ENCODE measurements at regions not wholly inside any gene's neighbourhood (a gene's known extent, or its start where the extent isn't known, plus 50 kb on each side); places are given as distances from the start of the nearest gene placed in this dataset.
"Not testable (repeated sequence)": the region's sequence is repeated elsewhere in the genome, so short reads cannot be mapped to it uniquely, and the experiment has no call there.

GRCh38 chr4:138456349-138456748, 214.2 kb upstream of the SLC7A11 start:
- not testable (repeated sequence) for H3K36me3 ChIP-seq (ENCODE audit: insufficient read depth, low read length); H3K27me3 ChIP-seq (ENCODE audit: insufficient read depth, low read length); H3K27ac ChIP-seq (ENCODE audit: low read depth, low read length); H3K4me1 ChIP-seq (ENCODE audit: insufficient read depth, low read length); H3K9me3 ChIP-seq (ENCODE audit: insufficient read depth, low read depth, low read length); H3K4me3 ChIP-seq (ENCODE audit: low read length); H3K9ac ChIP-seq (ENCODE audit: low read depth, low read length)
- WGBS: 91% methylated on average over 2 of the region's 2 CpGs

- Histone ChIP-seq H3K27ac (ENCODE audit: low read depth, low read length) (no peak overlapping the region), H3K4me1 (ENCODE audit: insufficient read depth, low read length) (peaks cover 7% of the 10 kb centered on the region), H3K9ac (ENCODE audit: low read depth, low read length) (no peak overlapping the region), H3K27me3 (ENCODE audit: insufficient read depth, low read length) (no peaks in the 10 kb centered on the region), H3K4me3 (ENCODE audit: low read length) (no peak overlapping the region), H3K36me3 (ENCODE audit: insufficient read depth, low read length) (no peaks in the 10 kb centered on the region), H3K9me3 (ENCODE audit: insufficient read depth, low read depth, low read length) (no peaks in the 10 kb centered on the region)
- no CpG with 5 or more reads among the region's 1 CpG for WGBS
Observed at GRCh38 chr4:138455097-138455496, 212.9 kb upstream of the SLC7A11 start.

GRCh38 chr4:138452826-138453225, 210.7 kb upstream of the SLC7A11 start:
- H3K4me1 ChIP-seq (ENCODE audit: insufficient read depth, low read length): peaks cover 7% of the 10 kb centered on the region
- H3K9me3 ChIP-seq (ENCODE audit: insufficient read depth, low read depth, low read length): no peaks in the 10 kb centered on the region
- 94% methylated on average over 2 of the region's 2 CpGs for WGBS

GRCh38 chr4:138451276-138451663, 209.1 kb upstream of the SLC7A11 start:
- Histone ChIP-seq H3K9me3 (ENCODE audit: insufficient read depth, low read depth, low read length) (no peaks in the 10 kb centered on the region), H3K27me3 (ENCODE audit: insufficient read depth, low read length) (no peaks in the 10 kb centered on the region), H3K27ac (ENCODE audit: low read depth, low read length) (no peak overlapping the region), H3K4me3 (ENCODE audit: low read length) (no peak overlapping the region), H3K36me3 (ENCODE audit: insufficient read depth, low read length) (no peaks in the 10 kb centered on the region), H3K4me1 (ENCODE audit: insufficient read depth, low read length) (no peaks in the 10 kb centered on the region), H3K9ac (ENCODE audit: low read depth, low read length) (no peak overlapping the region)
- 100% methylated on average over 1 of the region's 1 CpG for WGBS

More at GRCh38 chr4:138452826-138453225, 210.7 kb upstream of the SLC7A11 start:
- Histone ChIP-seq H3K27ac (ENCODE audit: low read depth, low read length) (no peak overlapping the region), H3K27me3 (ENCODE audit: insufficient read depth, low read length) (no peaks in the 10 kb centered on the region), H3K36me3 (ENCODE audit: insufficient read depth, low read length) (no peaks in the 10 kb centered on the region), H3K9ac (ENCODE audit: low read depth, low read length) (no peak overlapping the region), H3K4me3 (ENCODE audit: low read length) (no peak overlapping the region)

GRCh38 chr4:138450546-138451275, 208.6 kb upstream of the SLC7A11 start:
- Histone ChIP-seq H3K4me3 (ENCODE audit: low read length) (no peak overlapping the region), H3K36me3 (ENCODE audit: insufficient read depth, low read length) (no peaks in the 10 kb centered on the region), H3K9me3 (ENCODE audit: insufficient read depth, low read depth, low read length) (no peaks in the 10 kb centered on the region), H3K27me3 (ENCODE audit: insufficient read depth, low read length) (no peaks in the 10 kb centered on the region), H3K4me1 (ENCODE audit: insufficient read depth, low read length) (no peaks in the 10 kb centered on the region), H3K27ac (ENCODE audit: low read depth, low read length) (no peak overlapping the region), H3K9ac (ENCODE audit: low read depth, low read length) (no peak overlapping the region)
- WGBS: 92% methylated on average over 3 of the region's 3 CpGs

- H3K4me1 ChIP-seq (ENCODE audit: insufficient read depth, low read length): no peaks in the 10 kb centered on the region
- no peak overlapping the region for H3K27ac ChIP-seq (ENCODE audit: low read depth, low read length)
- H3K27me3 ChIP-seq (ENCODE audit: insufficient read depth, low read length): no peaks in the 10 kb centered on the region
- H3K36me3 ChIP-seq (ENCODE audit: insufficient read depth, low read length): no peaks in the 10 kb centered on the region
- no peak overlapping the region for H3K4me3 ChIP-seq (ENCODE audit: low read length)
- no peaks in the 10 kb centered on the region for H3K9me3 ChIP-seq (ENCODE audit: insufficient read depth, low read depth, low read length)
- WGBS: 92% methylated on average over 3 of the region's 3 CpGs
- no peak overlapping the region for H3K9ac ChIP-seq (ENCODE audit: low read depth, low read length)
Observed at GRCh38 chr4:138449938-138450337, 207.8 kb upstream of the SLC7A11 start.

- WGBS: no CpG with 5 or more reads among the region's 1 CpG
- Histone ChIP-seq H3K4me1 (ENCODE audit: insufficient read depth, low read length) (no peaks in the 10 kb centered on the region), H3K27me3 (ENCODE audit: insufficient read depth, low read length) (no peaks in the 10 kb centered on the region), H3K4me3 (ENCODE audit: low read length) (no peak overlapping the region), H3K9me3 (ENCODE audit: insufficient read depth, low read depth, low read length) (no peaks in the 10 kb centered on the region), H3K27ac (ENCODE audit: low read depth, low read length) (no peak overlapping the region), H3K9ac (ENCODE audit: low read depth, low read length) (no peak overlapping the region), H3K36me3 (ENCODE audit: insufficient read depth, low read length) (no peaks in the 10 kb centered on the region)
Observed at GRCh38 chr4:138448169-138448568, 206.0 kb upstream of the SLC7A11 start.

GRCh38 chr4:138446456-138446855, 204.3 kb upstream of the SLC7A11 start:
- Histone ChIP-seq H3K9me3 (ENCODE audit: insufficient read depth, low read depth, low read length) (0 out of 2 replicates have a peak, but pooled peaks cover 3% of the 10 kb centered on the region), H3K9ac (ENCODE audit: low read depth, low read length) (no peak overlapping the region), H3K4me3 (ENCODE audit: low read length) (no peak overlapping the region), H3K27ac (ENCODE audit: low read depth, low read length) (no peak overlapping the region), H3K4me1 (ENCODE audit: insufficient read depth, low read length) (no peaks in the 10 kb centered on the region), H3K27me3 (ENCODE audit: insufficient read depth, low read length) (no peaks in the 10 kb centered on the region), H3K36me3 (ENCODE audit: insufficient read depth, low read length) (no peaks in the 10 kb centered on the region)
- WGBS: 96% methylated on average over 4 of the region's 5 CpGs

GRCh38 chr4:138445098-138445497, 202.9 kb upstream of the SLC7A11 start:
- Histone ChIP-seq H3K4me3 (ENCODE audit: low read length) (no peak overlapping the region), H3K9me3 (ENCODE audit: insufficient read depth, low read depth, low read length) (0 out of 2 replicates have a peak, but pooled peaks cover 3% of the 10 kb centered on the region), H3K27ac (ENCODE audit: low read depth, low read length) (no peak overlapping the region), H3K9ac (ENCODE audit: low read depth, low read length) (no peak overlapping the region), H3K36me3 (ENCODE audit: insufficient read depth, low read length) (no peaks in the 10 kb centered on the region), H3K4me1 (ENCODE audit: insufficient read depth, low read length) (no peaks in the 10 kb centered on the region), H3K27me3 (ENCODE audit: insufficient read depth, low read length) (no peaks in the 10 kb centered on the region)
- 86% methylated on average over 3 of the region's 3 CpGs for WGBS

- Histone ChIP-seq H3K4me3 (ENCODE audit: low read length) (no peak overlapping the region), H3K9me3 (ENCODE audit: insufficient read depth, low read depth, low read length) (0 out of 2 replicates have a peak, but pooled peaks cover 3% of the 10 kb centered on the region), H3K27me3 (ENCODE audit: insufficient read depth, low read length) (no peaks in the 10 kb centered on the region), H3K27ac (ENCODE audit: low read depth, low read length) (no peak overlapping the region), H3K4me1 (ENCODE audit: insufficient read depth, low read length) (no peaks in the 10 kb centered on the region), H3K9ac (ENCODE audit: low read depth, low read length) (no peak overlapping the region), H3K36me3 (ENCODE audit: insufficient read depth, low read length) (no peaks in the 10 kb centered on the region)
- WGBS: 100% methylated on average over 1 of the region's 2 CpGs
Observed at GRCh38 chr4:138444260-138444659, 202.1 kb upstream of the SLC7A11 start.

- no peaks in the 10 kb centered on the region for H3K27me3 ChIP-seq (ENCODE audit: insufficient read depth, low read length)
- H3K27ac ChIP-seq (ENCODE audit: low read depth, low read length): no peak overlapping the region
- 100% methylated on average over 1 of the region's 5 CpGs for WGBS
- H3K9me3 ChIP-seq (ENCODE audit: insufficient read depth, low read depth, low read length): 0 out of 2 replicates have a peak, but pooled peaks cover 5% of the 10 kb centered on the region
- no peaks in the 10 kb centered on the region for H3K36me3 ChIP-seq (ENCODE audit: insufficient read depth, low read length)
- H3K4me1 ChIP-seq (ENCODE audit: insufficient read depth, low read length): no peaks in the 10 kb centered on the region
- H3K4me3 ChIP-seq (ENCODE audit: low read length): no peak overlapping the region
- no peak overlapping the region for H3K9ac ChIP-seq (ENCODE audit: low read depth, low read length)
Observed at GRCh38 chr4:138439143-138439581, 197.0 kb upstream of the SLC7A11 start.

- no peak overlapping the region for H3K4me3 ChIP-seq (ENCODE audit: low read length)
- H3K36me3 ChIP-seq (ENCODE audit: insufficient read depth, low read length): no peaks in the 10 kb centered on the region
- no peaks in the 10 kb centered on the region for H3K4me1 ChIP-seq (ENCODE audit: insufficient read depth, low read length)
- 0 out of 2 replicates have a peak, but pooled peaks cover 5% of the 10 kb centered on the region for H3K9me3 ChIP-seq (ENCODE audit: insufficient read depth, low read depth, low read length)
- H3K27ac ChIP-seq (ENCODE audit: low read depth, low read length): no peak overlapping the region
- H3K27me3 ChIP-seq (ENCODE audit: insufficient read depth, low read length): no peaks in the 10 kb centered on the region
- H3K9ac ChIP-seq (ENCODE audit: low read depth, low read length): no peak overlapping the region
Observed at GRCh38 chr4:138438608-138439007, 196.5 kb upstream of the SLC7A11 start.
